H1 (cell line): ENCODE measurements at regions not wholly inside any gene's neighbourhood (a gene's known extent, or its start where the extent isn't known, plus 50 kb on each side); places are given as distances from the start of the nearest gene placed in this dataset.

Experiments used
- CTCF ChIA-PET: fragments of 300-600 bp; sonication (Branson Sonifier 250); formaldehyde crosslinking; loops from one replicate; lab custom pipeline; 2021; ENCODE audit not compliant: partially characterized antibody; lab: Charles Lee
- POLR2A ChIA-PET: fragments of 300-600 bp; sonication (Branson Sonifier 250); formaldehyde crosslinking; loops from one replicate; lab custom pipeline; 2021; ENCODE audit warnings: inconsistent platforms; ENCODE audit not compliant: partially characterized antibody; lab: Charles Lee
- DNase-seq, 2 experiments: peaks; one replicate each; pipeline versions ENCODE4 v3.0.0 to v3.0.0-alpha.2; 2010 to 2022; ENCODE audit warnings: low spot score in 2 of 2, low read depth in 1 of 2, mixed read lengths in 1 of 2
- FAIRE-seq: peaks from 2 replicates; lab custom pipeline; 2011; peaks lifted over from hg19 to GRCh38; lab: Jason Lieb, UNC
- H2AFZ ChIP-seq: 2 replicates; pipeline ENCODE4 v1.8.1; 2012; ENCODE audit warnings: low read length, inconsistent platforms
- H2AK5ac ChIP-seq: 2 replicates; pipeline ENCODE4 v1.6.1; 2013; ENCODE audit warnings: low read depth, low read length
- H2BK120ac ChIP-seq: replicated peaks from 2 replicates; pipeline ENCODE3; 2013; ENCODE audit warnings: low read depth, low read length, inconsistent platforms
- H2BK12ac ChIP-seq: 2 replicates; pipeline ENCODE4 v1.6.1; 2013; ENCODE audit warnings: low read depth, low read length
- H2BK15ac ChIP-seq: 2 replicates; pipeline ENCODE4 v1.6.1; 2013; ENCODE audit warnings: low read length
- H2BK20ac ChIP-seq: 2 replicates; pipeline ENCODE4 v1.6.1; 2013; ENCODE audit warnings: low read length
- H2BK5ac ChIP-seq: 2 replicates; pipeline ENCODE4 v1.6.1; 2013; ENCODE audit warnings: low read depth, low read length
- H3K14ac ChIP-seq: 2 replicates; pipeline ENCODE4 v1.6.1; 2013; ENCODE audit warnings: inconsistent platforms; ENCODE audit not compliant: insufficient read length
- H3K18ac ChIP-seq: 2 replicates; pipeline ENCODE4 v1.6.1; 2013; ENCODE audit warnings: low read length; ENCODE audit errors: extremely low read depth
- H3K23ac ChIP-seq: 2 replicates; pipeline ENCODE4 v1.6.1; 2013; ENCODE audit warnings: inconsistent platforms; ENCODE audit not compliant: insufficient read length
- H3K23me2 ChIP-seq: 2 replicates; pipeline ENCODE4 v1.6.1; 2013; ENCODE audit warnings: low read depth, low read length
- H3K27ac ChIP-seq: 2 replicates; pipeline ENCODE4 v1.6.1; 2011; ENCODE audit warnings: low read depth, low read length, inconsistent platforms
- H3K27me3 ChIP-seq, 4 experiments: replicated peaks in 1 of 4; 1 replicate in 1 of 4; 2 replicates in 3 of 4; pipeline versions ENCODE4 v1.6.1 to v1.8.1; 2011 to 2013; ENCODE audit warnings: low read length in 3 of 4, mild to moderate bottlenecking in 3 of 4, inconsistent platforms in 2 of 4, mixed read lengths in 2 of 4, moderate library complexity in 1 of 4; ENCODE audit not compliant: control insufficient read depth in 3 of 4, insufficient read depth in 3 of 4; ENCODE audit errors: extremely low read depth in 1 of 4
- H3K36me3 ChIP-seq, 4 experiments: 2 replicates each; pipeline versions ENCODE4 v1.6.1 to v1.8.1; 2011 to 2013; ENCODE audit warnings: mild to moderate bottlenecking in 4 of 4, low read length in 3 of 4, moderate library complexity in 2 of 4, control low read depth in 1 of 4, inconsistent platforms in 1 of 4; ENCODE audit not compliant: insufficient read depth in 4 of 4, control insufficient read depth in 2 of 4
- H3K4ac ChIP-seq: replicated peaks from 2 replicates; pipeline ENCODE3; 2013; ENCODE audit warnings: low read length, low read depth, mixed read lengths, inconsistent platforms; ENCODE audit not compliant: insufficient read length
- H3K4me1 ChIP-seq, 4 experiments: replicated peaks in 1 of 4; 1 replicate in 1 of 4; 2 replicates in 3 of 4; pipeline versions ENCODE4 v1.6.1 to v1.8.1; 2011 to 2013; ENCODE audit warnings: low read length in 3 of 4, inconsistent platforms in 2 of 4, mixed read lengths in 1 of 4; ENCODE audit not compliant: insufficient read depth in 4 of 4, control insufficient read depth in 3 of 4
- H3K4me2 ChIP-seq, 2 experiments: 2 replicates each; pipeline versions ENCODE4 v1.6.1 to v1.8.1; 2011 to 2013; ENCODE audit warnings: low read depth in 2 of 2, low read length in 2 of 2, control low read depth in 1 of 2, inconsistent platforms in 1 of 2, mild to moderate bottlenecking in 1 of 2; ENCODE audit not compliant: insufficient read depth in 1 of 2
- H3K4me3 ChIP-seq, 4 experiments: fragments of 200-600, 300-600 bp in 1 of 4; sonication (generic), shearing (Covaris generic), sonication (Bioruptor Twin) in 1 of 4; 2 replicates each; pipeline versions ENCODE4 v1.5.1 to v1.8.1; 2011 to 2016; ENCODE audit warnings: low read length in 4 of 4, low read depth in 3 of 4, control low read depth in 2 of 4, inconsistent platforms in 2 of 4, mild to moderate bottlenecking in 2 of 4, mixed read lengths in 1 of 4, moderate library complexity in 1 of 4; ENCODE audit not compliant: insufficient read depth in 2 of 4; ENCODE audit errors: extremely low read depth in 1 of 4
- H3K56ac ChIP-seq: replicated peaks from 2 replicates; pipeline ENCODE3; 2013; ENCODE audit warnings: low read depth, mild to moderate bottlenecking, mixed read lengths, low read length, inconsistent platforms; ENCODE audit not compliant: insufficient read length
- H3K79me1 ChIP-seq: 2 replicates; pipeline ENCODE4 v1.6.1; 2013; ENCODE audit warnings: low read depth, low read length, control low read depth
- H3K79me2 ChIP-seq, 2 experiments: 2 replicates each; pipeline versions ENCODE4 v1.6.1 to v1.8.1; 2012 to 2013; ENCODE audit warnings: low read length in 2 of 2, mild to moderate bottlenecking in 2 of 2, inconsistent platforms in 1 of 2; ENCODE audit not compliant: insufficient read depth in 2 of 2, control insufficient read depth in 1 of 2
- H3K9ac ChIP-seq, 4 experiments: replicated peaks in 1 of 4; 1 replicate in 1 of 4; 2 replicates in 3 of 4; pipeline versions ENCODE4 v1.6.1 to v1.8.1; 2011 to 2013; ENCODE audit warnings: low read depth in 3 of 4, low read length in 3 of 4, control low read depth in 2 of 4, mild to moderate bottlenecking in 2 of 4, moderate library complexity in 2 of 4, inconsistent platforms in 1 of 4; ENCODE audit errors: extremely low read depth in 1 of 4
- H3K9me3 ChIP-seq, 2 experiments: 2 replicates each; pipeline versions ENCODE4 v1.6.1 to v1.8.1; 2012 to 2013; ENCODE audit warnings: mild to moderate bottlenecking in 2 of 2, moderate library complexity in 2 of 2, control low read depth in 1 of 2, inconsistent platforms in 1 of 2, low read depth in 1 of 2, low read length in 1 of 2, mixed read lengths in 1 of 2; ENCODE audit not compliant: insufficient read depth in 2 of 2
- H4K20me1 ChIP-seq, 2 experiments: replicated peaks in 1 of 2; 2 replicates each; pipeline versions ENCODE3 to v1.8.1; 2011 to 2013; ENCODE audit warnings: inconsistent platforms in 2 of 2, low read length in 2 of 2, mild to moderate bottlenecking in 1 of 2; ENCODE audit not compliant: insufficient read depth in 2 of 2, control insufficient read depth in 1 of 2
- H4K5ac ChIP-seq: 2 replicates; pipeline ENCODE4 v1.6.1; 2013; ENCODE audit warnings: low read length, low read depth, mixed read lengths, inconsistent platforms; ENCODE audit not compliant: insufficient read length
- H4K8ac ChIP-seq: 2 replicates; pipeline ENCODE4 v1.8.0; 2013; ENCODE audit warnings: mild to moderate bottlenecking, moderate library complexity, low read length, inconsistent platforms; ENCODE audit not compliant: insufficient read depth; ENCODE audit errors: extremely low read depth
- H4K91ac ChIP-seq: replicated peaks from 2 replicates; pipeline ENCODE3; 2013; ENCODE audit warnings: low read length, mixed read lengths, inconsistent platforms; ENCODE audit not compliant: insufficient read length
- ASH2L ChIP-seq: fragments of 200-600, 300-600 bp; sonication (generic); IDR thresholded peaks from one replicate; pipeline ENCODE4 v1.7.1; 2017; ENCODE audit warnings: low read length
- CEBPB ChIP-seq: IDR thresholded peaks from 2 replicates; pipeline ENCODE4 v1.6.1; 2012; ENCODE audit warnings: low read depth, low read length
- CHD1 ChIP-seq: IDR thresholded peaks from 2 replicates; pipeline ENCODE4 v1.6.1; 2012; ENCODE audit warnings: low read depth, low read length, improper control_type of control experiment
- CTBP2 ChIP-seq: IDR thresholded peaks from 2 replicates; pipeline ENCODE4 v1.7.0; 2011; ENCODE audit warnings: borderline replicate concordance, mild to moderate bottlenecking, moderate library complexity, mixed read lengths, low read length; ENCODE audit not compliant: insufficient read depth, insufficient read length
- FOSL1 ChIP-seq: IDR thresholded peaks from 2 replicates; pipeline ENCODE4 v1.6.1; 2011; ENCODE audit warnings: mild to moderate bottlenecking, low read depth, low read length, moderate library complexity; ENCODE audit not compliant: insufficient read depth
- HDAC2 ChIP-seq, 2 experiments: fragments of 300-600 bp in 1 of 2; sonication (generic) in 1 of 2; IDR thresholded peaks; 2 replicates each; pipeline ENCODE4 v1.6.1; 2011 to 2012; ENCODE audit warnings: low read depth in 2 of 2, low read length in 2 of 2, mild to moderate bottlenecking in 2 of 2, moderate library complexity in 2 of 2, borderline replicate concordance in 1 of 2, inconsistent platforms in 1 of 2
- HDAC6 ChIP-seq: IDR thresholded peaks from one replicate; pipeline ENCODE4 v1.7.1; 2012; ENCODE audit warnings: low read depth, mild to moderate bottlenecking, inconsistent platforms, low read length, moderate library complexity
- NANOG ChIP-seq: IDR thresholded peaks from 2 replicates; pipeline ENCODE4 v1.6.1; 2011; ENCODE audit warnings: low read length, low read depth, mild to moderate bottlenecking, inconsistent platforms; ENCODE audit not compliant: insufficient read depth, poor library complexity, severe bottlenecking
- POLR2AphosphoS5 ChIP-seq: IDR thresholded peaks from 2 replicates; pipeline ENCODE4 v1.6.1; 2011; ENCODE audit warnings: low read depth, low read length
- SP1 ChIP-seq: IDR thresholded peaks from 2 replicates; pipeline ENCODE4 v1.6.1; 2011; ENCODE audit warnings: low read depth, low read length
- SP4 ChIP-seq: IDR thresholded peaks from 2 replicates; pipeline ENCODE4 v1.6.1; 2012; ENCODE audit warnings: low read length, inconsistent platforms
- TF ChIP-seq, protein P1 (sequence below): IDR thresholded peaks from 2 replicates; pipeline ENCODE4 v1.6.1; 2011; ENCODE audit warnings: low read depth, mild to moderate bottlenecking, low read length; ENCODE audit not compliant: insufficient read depth
- TF ChIP-seq, protein P2 (sequence below): IDR thresholded peaks from 2 replicates; pipeline ENCODE4 v1.6.1; 2012; ENCODE audit warnings: low read length, inconsistent platforms

DNA sequence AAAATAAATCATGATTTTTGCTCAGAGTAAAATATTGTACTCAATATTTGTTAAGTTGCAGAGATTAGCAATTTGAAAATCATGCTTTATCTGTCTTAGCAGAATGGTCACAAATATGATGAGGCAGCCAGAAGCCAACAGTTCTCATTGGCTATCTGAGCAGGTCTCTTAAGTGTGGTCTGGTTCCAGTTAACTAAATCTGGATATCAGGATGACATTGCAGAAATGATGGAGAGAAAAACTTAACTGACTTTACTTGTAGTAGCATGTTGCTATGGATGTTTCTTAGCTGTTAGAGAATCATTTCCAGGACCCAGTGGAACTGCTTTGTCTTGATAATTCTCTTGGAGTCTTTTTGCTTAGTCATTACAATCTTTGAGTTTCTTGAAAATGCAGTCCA is 1070.3 kb downstream of the JRKL start:
- Histone ChIP-seq H3K9ac (no peak overlapping the region), H3K79me1 (no peaks in the 10 kb centered on the region), H3K9me3 (peaks cover 16 to 18% of the 10 kb centered on the region in 2 experiments), H3K4me2 (no peak overlapping the region), H3K27ac (no peak overlapping the region), H3K14ac (no peak overlapping the region), H2BK5ac (no peak overlapping the region), H3K4me3 (no peak overlapping the region), H3K4ac (no peak overlapping the region), H3K23me2 (no peaks in the 10 kb centered on the region), H3K4me1 (no peaks in the 10 kb centered on the region), H4K5ac (no peak overlapping the region), H2BK120ac (no peak overlapping the region), H2BK12ac (no peak overlapping the region), H3K18ac (no peak overlapping the region), H3K79me2 (no peaks in the 10 kb centered on the region), H4K91ac (no peak overlapping the region), H2AK5ac (no peak overlapping the region), H2BK20ac (no peak overlapping the region), H3K27me3 (no peaks in the 10 kb centered on the region), H4K8ac (no peak overlapping the region), H3K56ac (no peak overlapping the region), H3K36me3 (0 out of 8 replicates have a peak, but pooled peaks cover 0 to 4% (median 0%) of the 10 kb centered on the region in 4 experiments), H2AFZ (no peak overlapping the region; the same call in 1 of the 2 replicates), H3K23ac (no peak overlapping the region), H2BK15ac (no peak overlapping the region), H4K20me1 (no peaks in the 10 kb centered on the region)
- FAIRE-seq (no peak), DNase-seq (no peak)
- ChIA-PET POLR2A (no interaction called here), CTCF (no interaction called here)
- TF ChIP-seq, protein P1, sequence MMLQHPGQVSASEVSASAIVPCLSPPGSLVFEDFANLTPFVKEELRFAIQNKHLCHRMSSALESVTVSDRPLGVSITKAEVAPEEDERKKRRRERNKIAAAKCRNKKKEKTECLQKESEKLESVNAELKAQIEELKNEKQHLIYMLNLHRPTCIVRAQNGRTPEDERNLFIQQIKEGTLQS: no peak
- no peak for TF ChIP-seq SP4
- TF ChIP-seq CHD1: no peak
- no peak for TF ChIP-seq POLR2AphosphoS5
- TF ChIP-seq SP1: no peak
- no peak for TF ChIP-seq HDAC2 (IDR thresholded peaks at IDR 0.05; ENCODE audit: borderline replicate concordance in 1 of 2, low read depth in 2 of 2, low read length in 2 of 2)
- no peak for TF ChIP-seq FOSL1
- TF ChIP-seq NANOG: no peak
- TF ChIP-seq ASH2L: no peak
- no peak for TF ChIP-seq HDAC6
- no peak for TF ChIP-seq CTBP2
- no peak for TF ChIP-seq CEBPB
- TF ChIP-seq, protein P2, sequence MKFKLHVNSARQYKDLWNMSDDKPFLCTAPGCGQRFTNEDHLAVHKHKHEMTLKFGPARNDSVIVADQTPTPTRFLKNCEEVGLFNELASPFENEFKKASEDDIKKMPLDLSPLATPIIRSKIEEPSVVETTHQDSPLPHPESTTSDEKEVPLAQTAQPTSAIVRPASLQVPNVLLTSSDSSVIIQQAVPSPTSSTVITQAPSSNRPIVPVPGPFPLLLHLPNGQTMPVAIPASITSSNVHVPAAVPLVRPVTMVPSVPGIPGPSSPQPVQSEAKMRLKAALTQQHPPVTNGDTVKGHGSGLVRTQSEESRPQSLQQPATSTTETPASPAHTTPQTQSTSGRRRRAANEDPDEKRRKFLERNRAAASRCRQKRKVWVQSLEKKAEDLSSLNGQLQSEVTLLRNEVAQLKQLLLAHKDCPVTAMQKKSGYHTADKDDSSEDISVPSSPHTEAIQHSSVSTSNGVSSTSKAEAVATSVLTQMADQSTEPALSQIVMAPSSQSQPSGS: no peak
